GM20000 (cell line): ENCODE measurements at regions not wholly inside any gene's neighbourhood (a gene's known extent, or its start where the extent isn't known, plus 50 kb on each side); places are given as distances from the start of the nearest gene placed in this dataset.

ENCODE experiments used
- DNase-seq: peaks from one replicate; pipeline ENCODE4 v3.0.0; 2012; ENCODE audit warnings: low spot score
- CTCF ChIP-seq: IDR thresholded peaks from 2 replicates; pipeline ENCODE4 v1.5.1; 2012; ENCODE audit warnings: mild to moderate bottlenecking, control low read depth; ENCODE audit errors: extremely low read depth, missing control alignments

GRCh38 chr7:7103343-7104313 lies 78.7 kb upstream of the C1GALT1 start:
- peak; percentile 34 for TF ChIP-seq CTCF
- peak; percentile 65 for DNase-seq

GRCh38 chr7:7104314-7104698 lies 78.0 kb upstream of the C1GALT1 start:
- no peak for TF ChIP-seq CTCF
- no peak for DNase-seq

- no peak for TF ChIP-seq CTCF
- DNase-seq = no peak
These were observed 77.4 kb upstream of the C1GALT1 start for GRCh38 chr7:7104971-7105370.

GRCh38 chr7:7105800-7106582 lies 76.4 kb upstream of the C1GALT1 start:
- no peak for DNase-seq
- no peak for TF ChIP-seq CTCF

- no peak for TF ChIP-seq CTCF
- no peak for DNase-seq
These were observed 73.4 kb upstream of the C1GALT1 start for GRCh38 chr7:7108931-7109330.

- TF ChIP-seq CTCF = no peak
- no peak for DNase-seq
These were observed 72.4 kb upstream of the C1GALT1 start for GRCh38 chr7:7109934-7110333.

- no peak for TF ChIP-seq CTCF
These were observed 71.6 kb upstream of the C1GALT1 start for GRCh38 chr7:7110706-7111105.

More at GRCh38 chr7:7110706-7111105, 71.6 kb upstream of the C1GALT1 start:
- DNase-seq = no peak
